Neural cell (in vitro differentiated cells): ENCODE measurements at regions not wholly inside any gene's neighbourhood (a gene's known extent, or its start where the extent isn't known, plus 50 kb on each side); places are given as distances from the start of the nearest gene placed in this dataset.

Experiments
- H2AFZ ChIP-seq: fragments of 200-600, 300-800 bp; sonication (generic), shearing (Covaris generic); 2 replicates; pipeline ENCODE4 v1.6.0; 2014; ENCODE audit warnings: low read depth, mild to moderate bottlenecking, antibody characterized with exemption, low read length, moderate library complexity
- H3F3A ChIP-seq: fragments of 200-600 bp; shearing (Covaris generic); 2 replicates; pipeline ENCODE4 v1.6.1; 2016; ENCODE audit warnings: mild to moderate bottlenecking, moderate library complexity, mixed read lengths, antibody characterized with exemption, low read length; ENCODE audit not compliant: insufficient read depth, poor library complexity, severe bottlenecking
- H3K27ac ChIP-seq: fragments of 200-600, 300-800 bp; sonication (generic), shearing (Covaris generic); 2 replicates; pipeline ENCODE4 v1.5.1; 2014; ENCODE audit warnings: mild to moderate bottlenecking, low read length, moderate library complexity
- H3K27me3 ChIP-seq: fragments of 300-800, 200-600 bp; sonication (generic), shearing (Covaris generic); 2 replicates; pipeline ENCODE4 v1.6.0; 2014; ENCODE audit warnings: mild to moderate bottlenecking, low read depth, low read length, moderate library complexity; ENCODE audit not compliant: insufficient read depth
- H3K36me3 ChIP-seq: fragments of 300-800, 200-600 bp; sonication (generic), shearing (Covaris generic); 2 replicates; pipeline ENCODE4 v1.5.1; 2014; ENCODE audit warnings: mild to moderate bottlenecking, antibody characterized with exemption, low read length, moderate library complexity; ENCODE audit not compliant: insufficient read depth
- H3K4me2 ChIP-seq: fragments of 300-800, 200-600 bp; sonication (generic), shearing (Covaris generic); 2 replicates; pipeline ENCODE4 v1.6.0; 2014; ENCODE audit warnings: mild to moderate bottlenecking, low read length
- H3K4me3 ChIP-seq: fragments of 300-800, 200-600 bp; sonication (generic), shearing (Covaris generic); 2 replicates; pipeline ENCODE4 v1.5.1; 2014; ENCODE audit warnings: mild to moderate bottlenecking, low read length, moderate library complexity
- H3K79me2 ChIP-seq: fragments of 200-600 bp; shearing (Covaris generic); replicated peaks from 2 replicates; pipeline ENCODE4 v1.6.0; 2014; ENCODE audit warnings: mild to moderate bottlenecking, low read length, moderate library complexity; ENCODE audit not compliant: insufficient read depth
- H3K9ac ChIP-seq: fragments of 300-800, 200-600 bp; sonication (generic), shearing (Covaris generic); 2 replicates; pipeline ENCODE4 v1.6.1; 2016; ENCODE audit warnings: mild to moderate bottlenecking, low read length, mixed read lengths
- H3K9me2 ChIP-seq: fragments of 200-600 bp; shearing (Covaris generic); 2 replicates; pipeline ENCODE4 v1.6.1; 2016; ENCODE audit warnings: mild to moderate bottlenecking, low read length, mixed read lengths; ENCODE audit not compliant: insufficient read depth
- H3K9me3 ChIP-seq: fragments of 200-600, 300-800 bp; sonication (generic), shearing (Covaris generic); 2 replicates; pipeline ENCODE4 v1.6.1; 2016; ENCODE audit warnings: mild to moderate bottlenecking, mixed run types, low read length, moderate library complexity, mixed read lengths
- H4K20me1 ChIP-seq: fragments of 200-600 bp; shearing (Covaris generic); 2 replicates; pipeline ENCODE4 v1.6.1; 2016; ENCODE audit warnings: mild to moderate bottlenecking, mixed run types; ENCODE audit not compliant: insufficient read depth
- EP300 ChIP-seq: fragments of 450-650 bp; conservative IDR thresholded peaks from 2 replicates; pipeline ENCODE4 v1.6.1; 2014; ENCODE audit warnings: antibody characterized with exemption, mild to moderate bottlenecking, moderate library complexity; ENCODE audit not compliant: poor library complexity, severe bottlenecking
- EZH2 ChIP-seq: fragments of 200-600, 300-800 bp; shearing (Covaris generic), sonication (generic); IDR thresholded peaks from 2 replicates; pipeline ENCODE4 v1.6.1; 2014; ENCODE audit warnings: antibody characterized with exemption, low read length, borderline replicate concordance, mild to moderate bottlenecking; ENCODE audit not compliant: insufficient read depth, poor library complexity, severe bottlenecking
- MXI1 ChIP-seq: fragments of 450-650 bp; conservative IDR thresholded peaks from 2 replicates; pipeline ENCODE4 v1.6.1; 2014; ENCODE audit warnings: antibody characterized with exemption, mild to moderate bottlenecking; ENCODE audit not compliant: poor library complexity, severe bottlenecking
- POLR2AphosphoS5 ChIP-seq: IDR thresholded peaks from 2 replicates; pipeline ENCODE4 v1.6.1; 2012
- RAD21 ChIP-seq: fragments of 450-650 bp; conservative IDR thresholded peaks from 2 replicates; pipeline ENCODE4 v1.6.1; 2014; ENCODE audit warnings: antibody characterized with exemption, mild to moderate bottlenecking, moderate library complexity
- REST ChIP-seq: IDR thresholded peaks from 2 replicates; pipeline ENCODE4 v1.6.1; 2012; ENCODE audit warnings: borderline replicate concordance
- SMC3 ChIP-seq: fragments of 450-650 bp; conservative IDR thresholded peaks from 2 replicates; pipeline ENCODE4 v1.6.1; 2014; ENCODE audit warnings: antibody characterized with exemption, mild to moderate bottlenecking, moderate library complexity; ENCODE audit not compliant: poor library complexity
- TAF1 ChIP-seq: IDR thresholded peaks from 2 replicates; pipeline ENCODE4 v1.6.1; 2012; ENCODE audit warnings: low read depth
- TF ChIP-seq, protein P1 (sequence below): fragments of 450-650 bp; IDR thresholded peaks from 2 replicates; pipeline ENCODE4 v1.5.1; 2014; ENCODE audit warnings: antibody characterized with exemption, mild to moderate bottlenecking, moderate library complexity; ENCODE audit not compliant: poor library complexity, severe bottlenecking

GRCh38 chr6:82645536-82646230, 282.1 kb downstream of the TPBG start:
- Histone ChIP-seq H2AFZ (no peak overlapping the region), H3K4me2 (no peak overlapping the region), H3F3A (no peaks in the 10 kb centered on the region), H3K9me3 (no peaks in the 10 kb centered on the region), H3K27ac (no peak overlapping the region), H3K79me2 (no peaks in the 10 kb centered on the region), H3K36me3 (no peaks in the 10 kb centered on the region), H3K9ac (no peak overlapping the region), H3K4me3 (no peak overlapping the region), H4K20me1 (no peaks in the 10 kb centered on the region), H3K27me3 (no peaks in the 10 kb centered on the region), H3K9me2 (no peaks in the 10 kb centered on the region)
- no peak for TF ChIP-seq SMC3
- TF ChIP-seq TAF1 = no peak
- no peak for TF ChIP-seq MXI1
- no peak for TF ChIP-seq EZH2
- TF ChIP-seq REST = no peak
- no peak for TF ChIP-seq POLR2AphosphoS5
- TF ChIP-seq EP300 = no peak
- TF ChIP-seq, protein P1, sequence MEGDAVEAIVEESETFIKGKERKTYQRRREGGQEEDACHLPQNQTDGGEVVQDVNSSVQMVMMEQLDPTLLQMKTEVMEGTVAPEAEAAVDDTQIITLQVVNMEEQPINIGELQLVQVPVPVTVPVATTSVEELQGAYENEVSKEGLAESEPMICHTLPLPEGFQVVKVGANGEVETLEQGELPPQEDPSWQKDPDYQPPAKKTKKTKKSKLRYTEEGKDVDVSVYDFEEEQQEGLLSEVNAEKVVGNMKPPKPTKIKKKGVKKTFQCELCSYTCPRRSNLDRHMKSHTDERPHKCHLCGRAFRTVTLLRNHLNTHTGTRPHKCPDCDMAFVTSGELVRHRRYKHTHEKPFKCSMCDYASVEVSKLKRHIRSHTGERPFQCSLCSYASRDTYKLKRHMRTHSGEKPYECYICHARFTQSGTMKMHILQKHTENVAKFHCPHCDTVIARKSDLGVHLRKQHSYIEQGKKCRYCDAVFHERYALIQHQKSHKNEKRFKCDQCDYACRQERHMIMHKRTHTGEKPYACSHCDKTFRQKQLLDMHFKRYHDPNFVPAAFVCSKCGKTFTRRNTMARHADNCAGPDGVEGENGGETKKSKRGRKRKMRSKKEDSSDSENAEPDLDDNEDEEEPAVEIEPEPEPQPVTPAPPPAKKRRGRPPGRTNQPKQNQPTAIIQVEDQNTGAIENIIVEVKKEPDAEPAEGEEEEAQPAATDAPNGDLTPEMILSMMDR = no peak
- no peak for TF ChIP-seq RAD21

DNA sequence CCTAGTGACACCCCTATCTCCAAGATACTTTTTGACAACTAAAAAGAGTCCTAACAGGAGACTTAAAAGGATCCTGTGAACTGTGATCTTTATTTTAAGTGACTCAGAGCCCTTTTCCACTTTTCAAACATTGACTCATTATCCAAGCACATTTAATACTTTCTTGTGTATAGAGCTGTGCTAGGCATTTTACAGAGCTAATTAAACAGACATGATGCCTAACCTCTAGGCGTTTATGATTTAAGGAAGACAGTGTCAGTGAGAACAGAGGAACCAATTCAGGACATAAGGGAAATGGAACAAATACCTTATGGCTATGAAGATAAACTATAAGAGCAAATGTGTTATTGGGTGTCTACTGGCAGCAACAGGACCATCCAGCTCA, 282.6 kb downstream of the TPBG start:
- H3K9me3 ChIP-seq = no peaks in the 10 kb centered on the region
- no peak overlapping the region for H3K27ac ChIP-seq
- no peaks in the 10 kb centered on the region for H3K79me2 ChIP-seq
- H4K20me1 ChIP-seq = no peaks in the 10 kb centered on the region
- no peak overlapping the region for H3K9ac ChIP-seq
- no peak overlapping the region for H2AFZ ChIP-seq
- no peaks in the 10 kb centered on the region for H3K27me3 ChIP-seq
- no peaks in the 10 kb centered on the region for H3K9me2 ChIP-seq
- no peaks in the 10 kb centered on the region for H3K36me3 ChIP-seq
- H3F3A ChIP-seq = no peaks in the 10 kb centered on the region
- H3K4me2 ChIP-seq = no peak overlapping the region
- H3K4me3 ChIP-seq = no peak overlapping the region
- no peak for TF ChIP-seq TAF1
- no peak for TF ChIP-seq MXI1
- no peak for TF ChIP-seq SMC3
- TF ChIP-seq RAD21 = no peak
- TF ChIP-seq EP300 = no peak
- TF ChIP-seq EZH2 = no peak
- TF ChIP-seq, protein P1 = no peak
- no peak for TF ChIP-seq POLR2AphosphoS5
- no peak for TF ChIP-seq REST
